ENCODE measurements at regions not wholly inside any gene's neighbourhood (a gene's known extent, or its start where the extent isn't known, plus 50 kb on each side); places are given as distances from the start of the nearest gene placed in this dataset.

DNA sequence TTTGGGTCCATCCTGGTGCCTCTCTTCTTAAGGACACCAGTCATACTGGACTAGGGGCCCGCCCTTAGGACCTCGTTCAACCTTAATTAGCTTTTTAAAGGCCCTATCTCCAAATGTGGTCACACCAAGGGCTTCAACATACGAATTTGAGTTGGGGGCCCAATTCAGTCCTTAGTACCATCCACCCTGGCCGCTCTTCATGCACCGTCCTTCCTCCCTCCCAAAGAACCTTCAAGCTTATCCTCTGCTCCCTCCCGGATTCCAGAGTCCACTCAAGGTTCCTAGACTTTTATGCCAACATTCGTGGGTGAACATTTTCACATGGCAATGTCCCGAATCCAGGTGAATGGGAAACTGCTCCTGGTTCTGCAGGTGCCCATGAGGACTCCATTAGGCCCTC is 201.3 kb upstream of the IGF1R start:
- TF ChIP-seq POLR2A (IDR thresholded peaks at IDR 0.05) = no peak
- TF ChIP-seq, protein P1, sequence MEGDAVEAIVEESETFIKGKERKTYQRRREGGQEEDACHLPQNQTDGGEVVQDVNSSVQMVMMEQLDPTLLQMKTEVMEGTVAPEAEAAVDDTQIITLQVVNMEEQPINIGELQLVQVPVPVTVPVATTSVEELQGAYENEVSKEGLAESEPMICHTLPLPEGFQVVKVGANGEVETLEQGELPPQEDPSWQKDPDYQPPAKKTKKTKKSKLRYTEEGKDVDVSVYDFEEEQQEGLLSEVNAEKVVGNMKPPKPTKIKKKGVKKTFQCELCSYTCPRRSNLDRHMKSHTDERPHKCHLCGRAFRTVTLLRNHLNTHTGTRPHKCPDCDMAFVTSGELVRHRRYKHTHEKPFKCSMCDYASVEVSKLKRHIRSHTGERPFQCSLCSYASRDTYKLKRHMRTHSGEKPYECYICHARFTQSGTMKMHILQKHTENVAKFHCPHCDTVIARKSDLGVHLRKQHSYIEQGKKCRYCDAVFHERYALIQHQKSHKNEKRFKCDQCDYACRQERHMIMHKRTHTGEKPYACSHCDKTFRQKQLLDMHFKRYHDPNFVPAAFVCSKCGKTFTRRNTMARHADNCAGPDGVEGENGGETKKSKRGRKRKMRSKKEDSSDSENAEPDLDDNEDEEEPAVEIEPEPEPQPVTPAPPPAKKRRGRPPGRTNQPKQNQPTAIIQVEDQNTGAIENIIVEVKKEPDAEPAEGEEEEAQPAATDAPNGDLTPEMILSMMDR (IDR thresholded peaks at IDR 0.05) = no peak
